ENCODE measurements at regions not wholly inside any gene's neighbourhood (a gene's known extent, or its start where the extent isn't known, plus 50 kb on each side); places are given as distances from the start of the nearest gene placed in this dataset.
"Not testable (repeated sequence)": the region's sequence is repeated elsewhere in the genome, so short reads cannot be mapped to it uniquely, and the experiment has no call there.

GRCh38 chr2:111291566-111291965 is 170.9 kb downstream of the BCL2L11 start:
- FAIRE-seq = not testable (repeated sequence)

- FAIRE-seq = not testable (repeated sequence)
These were observed 171.7 kb downstream of the BCL2L11 start for GRCh38 chr2:111292232-111292968.

GRCh38 chr2:111294699-111295098 is 174.0 kb downstream of the BCL2L11 start:
- FAIRE-seq = not testable (repeated sequence)

- not testable (repeated sequence) for FAIRE-seq
These were observed 175.5 kb downstream of the BCL2L11 start for GRCh38 chr2:111296122-111296804.

GRCh38 chr2:111297128-111297527 is 176.4 kb downstream of the BCL2L11 start:
- FAIRE-seq = not testable (repeated sequence)

GRCh38 chr2:111298927-111299326 is 178.2 kb downstream of the BCL2L11 start:
- not testable (repeated sequence) for FAIRE-seq

- FAIRE-seq = not testable (repeated sequence)
These were observed 178.9 kb downstream of the BCL2L11 start for GRCh38 chr2:111299635-111300034.

- FAIRE-seq = not testable (repeated sequence)
These were observed 181.0 kb downstream of the BCL2L11 start for GRCh38 chr2:111301677-111302076.

- not testable (repeated sequence) for FAIRE-seq
These were observed 181.9 kb downstream of the BCL2L11 start for GRCh38 chr2:111302397-111303218.

- not testable (repeated sequence) for FAIRE-seq
These were observed 186.6 kb downstream of the BCL2L11 start for GRCh38 chr2:111307302-111307701.

- FAIRE-seq = not testable (repeated sequence)
These were observed 188.7 kb downstream of the BCL2L11 start for GRCh38 chr2:111309231-111310075.

- FAIRE-seq = not testable (repeated sequence)
These were observed 189.7 kb downstream of the BCL2L11 start for GRCh38 chr2:111310395-111310794.

GRCh38 chr2:111311568-111311967 is 190.9 kb downstream of the BCL2L11 start:
- not testable (repeated sequence) for FAIRE-seq

GRCh38 chr2:111312897-111313607 is 192.3 kb downstream of the BCL2L11 start:
- FAIRE-seq = not testable (repeated sequence)

GRCh38 chr2:111313711-111314110 is 193.0 kb downstream of the BCL2L11 start:
- FAIRE-seq = not testable (repeated sequence)

- peak; percentile 83 for FAIRE-seq
These were observed 194.6 kb downstream of the BCL2L11 start for GRCh38 chr2:111315188-111315917.

- not testable (repeated sequence) for FAIRE-seq
These were observed 195.6 kb downstream of the BCL2L11 start for GRCh38 chr2:111316221-111316741.

- FAIRE-seq = not testable (repeated sequence)
These were observed 196.3 kb downstream of the BCL2L11 start for GRCh38 chr2:111316881-111317549.

- not testable (repeated sequence) for FAIRE-seq
These were observed 198.8 kb downstream of the BCL2L11 start for GRCh38 chr2:111319552-111319951.

GRCh38 chr2:111320264-111320663 is 199.6 kb downstream of the BCL2L11 start:
- FAIRE-seq = not testable (repeated sequence)
